Body of pancreas (tissue), 4 donors: ENCODE measurements at regions not wholly inside any gene's neighbourhood (a gene's known extent, or its start where the extent isn't known, plus 50 kb on each side); places are given as distances from the start of the nearest gene placed in this dataset.

Experiments used
- ATAC-seq: fragments of 150-250 bp; one replicate; pipeline ENCODE4 v1.9.1; 2016
- DNase-seq, 4 donors: peaks; one replicate each; pipeline ENCODE4 v3.0.0-alpha.2; 2019
- H3K27ac ChIP-seq, 4 donors: fragments of 200-600 bp; sonication (generic); 1 replicate in 3 of 4; 2 replicates in 1 of 4; pipeline versions ENCODE4 v1.5.1 to v1.6.1; 2016 to 2019; ENCODE audit warnings: mild to moderate bottlenecking in 1 of 4, mixed read lengths in 1 of 4, moderate library complexity in 1 of 4
- H3K27me3 ChIP-seq, 2 donors: fragments of 200-600 bp; sonication (generic); one replicate each; pipeline ENCODE4 v1.6.0; 2016; ENCODE audit warnings: mild to moderate bottlenecking in 1 of 2
- H3K36me3 ChIP-seq, 2 donors: fragments of 200-600 bp; sonication (generic); replicated peaks in 1 of 2; 2 replicates each; pipeline ENCODE4 v1.5.1; 2016; ENCODE audit warnings: low read depth in 2 of 2; ENCODE audit not compliant: insufficient read depth in 1 of 2
- H3K4me1 ChIP-seq: fragments of 200-600 bp; sonication (generic); one replicate; pipeline ENCODE4 v1.6.0; 2016
- H3K4me3 ChIP-seq, 2 donors: fragments of 200-600 bp; sonication (generic); 1 replicate in 1 of 2; 2 replicates in 1 of 2; pipeline ENCODE4 v1.5.1; 2016 to 2019
- H3K9me3 ChIP-seq, 3 donors: fragments of 200-600 bp; sonication (generic); 1 replicate in 2 of 3; 2 replicates in 1 of 3; pipeline ENCODE4 v1.5.1; 2016
- CTCF ChIP-seq, 7 experiments: fragments of 450-650 bp in 4 of 7; fragments of 200-600 bp in 3 of 7; sonication (generic) in 3 of 7; IDR thresholded peaks; one replicate each; pipeline ENCODE4 v1.5.1; 2016 to 2019; ENCODE audit warnings: antibody characterized with exemption in 7 of 7
- POLR2A ChIP-seq, 3 donors: fragments of 450-650 bp; IDR thresholded peaks; one replicate each; pipeline ENCODE4 v1.6.1; 2016; ENCODE audit warnings: antibody characterized with exemption in 3 of 3, mild to moderate bottlenecking in 2 of 3
- WGBS, 2 donors: methylation state at CpG; one replicate each; pipeline ENCODE4 v1.1.5; 2017; 5-methylcytosine and 5-hydroxymethylcytosine counted together
- intact Hi-C: fragments of 100-400 bp; cut with DNase I; formaldehyde crosslinking; loops from one replicate; pipeline ENCODE4 v1.15.1; 2023

GRCh38 chr10:47121336-47121735, 178.7 kb upstream of the GDF10 start:
- no peak for TF ChIP-seq POLR2A (IDR thresholded peaks at IDR 0.05)
- TF ChIP-seq CTCF (IDR thresholded peaks at IDR 0.05) = no peak
- Histone ChIP-seq H3K4me1 (no peaks in the 10 kb centered on the region), H3K9me3 (peaks cover 0 to 4% (median 0%) of the 10 kb centered on the region in 3 donors), H3K27me3 (no peaks in the 10 kb centered on the region), H3K36me3 (no peaks in the 10 kb centered on the region), H3K27ac (no peak overlapping the region), H3K4me3 (no peak overlapping the region)
- DNase-seq = no peak
- WGBS, 2 donors = 74 to 75% methylated on average over 7 of the region's 7 CpGs
- intact Hi-C loops = no loop called here
- no peak for ATAC-seq

GRCh38 chr10:47123716-47124288, 176.2 kb upstream of the GDF10 start:
- WGBS, 2 donors = 82 to 87% methylated on average over 6 of the region's 6 CpGs
- Histone ChIP-seq H3K9me3 (peaks cover 0 to 4% (median 0%) of the 10 kb centered on the region in 3 donors), H3K27ac (no peak overlapping the region), H3K4me3 (no peak overlapping the region), H3K27me3 (no peaks in the 10 kb centered on the region), H3K36me3 (no peaks in the 10 kb centered on the region), H3K4me1 (no peaks in the 10 kb centered on the region)
- DNase-seq (no peak), ATAC-seq (no peak)
- intact Hi-C loops = no loop called here
- TF ChIP-seq CTCF (IDR thresholded peaks at IDR 0.05) (no peak), POLR2A (IDR thresholded peaks at IDR 0.05) (no peak)

- ATAC-seq = no peak
- no peaks in the 10 kb centered on the region for H3K27me3 ChIP-seq
- no peak overlapping the region for H3K27ac ChIP-seq
- TF ChIP-seq CTCF (IDR thresholded peaks at IDR 0.05) (no peak), POLR2A (IDR thresholded peaks at IDR 0.05) (no peak)
- no peak for DNase-seq
- H3K36me3 ChIP-seq = no peaks in the 10 kb centered on the region
- intact Hi-C loops = no loop called here
- H3K9me3 ChIP-seq = peaks cover 0 to 4% (median 0%) of the 10 kb centered on the region in 3 donors
- no peak overlapping the region for H3K4me3 ChIP-seq
- 61 to 69% methylated on average over 5 of the region's 5 CpGs for WGBS, 2 donors
- H3K4me1 ChIP-seq = no peaks in the 10 kb centered on the region
Measured at GRCh38 chr10:47127188-47127785, 172.7 kb upstream of the GDF10 start.

- intact Hi-C loops = no loop called here
- TF ChIP-seq CTCF (IDR thresholded peaks at IDR 0.05) = no peak
- no peak for TF ChIP-seq POLR2A (IDR thresholded peaks at IDR 0.05)
- no peak for ATAC-seq
Measured at GRCh38 chr10:47130491-47130890, 169.5 kb upstream of the GDF10 start.

More at GRCh38 chr10:47130491-47130890, 169.5 kb upstream of the GDF10 start:
- no peaks in the 10 kb centered on the region for H3K36me3 ChIP-seq
- no peaks in the 10 kb centered on the region for H3K9me3 ChIP-seq
- H3K27ac ChIP-seq = no peak overlapping the region
- H3K4me1 ChIP-seq = no peaks in the 10 kb centered on the region
- H3K27me3 ChIP-seq = no peaks in the 10 kb centered on the region
- DNase-seq = no peak
- H3K4me3 ChIP-seq = no peak overlapping the region
